H1 (cell line): ENCODE measurements at regions not wholly inside any gene's neighbourhood (a gene's known extent, or its start where the extent isn't known, plus 50 kb on each side); places are given as distances from the start of the nearest gene placed in this dataset.

Experiments
- CTCF ChIA-PET: fragments of 300-600 bp; sonication (Branson Sonifier 250); formaldehyde crosslinking; loops from one replicate; lab custom pipeline; 2021; ENCODE audit not compliant: partially characterized antibody; lab: Charles Lee
- POLR2A ChIA-PET: fragments of 300-600 bp; sonication (Branson Sonifier 250); formaldehyde crosslinking; loops from one replicate; lab custom pipeline; 2021; ENCODE audit warnings: inconsistent platforms; ENCODE audit not compliant: partially characterized antibody; lab: Charles Lee
- DNase-seq, 2 experiments: peaks; one replicate each; pipeline versions ENCODE4 v3.0.0 to v3.0.0-alpha.2; 2010 to 2022; ENCODE audit warnings: low spot score in 2 of 2, low read depth in 1 of 2, mixed read lengths in 1 of 2
- FAIRE-seq: peaks from 2 replicates; lab custom pipeline; 2011; peaks lifted over from hg19 to GRCh38; lab: Jason Lieb, UNC
- H2AFZ ChIP-seq: 2 replicates; pipeline ENCODE4 v1.8.1; 2012; ENCODE audit warnings: low read length, inconsistent platforms
- H2AK5ac ChIP-seq: 2 replicates; pipeline ENCODE4 v1.6.1; 2013; ENCODE audit warnings: low read depth, low read length
- H2BK120ac ChIP-seq: replicated peaks from 2 replicates; pipeline ENCODE3; 2013; ENCODE audit warnings: low read depth, low read length, inconsistent platforms
- H2BK12ac ChIP-seq: 2 replicates; pipeline ENCODE4 v1.6.1; 2013; ENCODE audit warnings: low read depth, low read length
- H2BK15ac ChIP-seq: 2 replicates; pipeline ENCODE4 v1.6.1; 2013; ENCODE audit warnings: low read length
- H2BK20ac ChIP-seq: 2 replicates; pipeline ENCODE4 v1.6.1; 2013; ENCODE audit warnings: low read length
- H2BK5ac ChIP-seq: 2 replicates; pipeline ENCODE4 v1.6.1; 2013; ENCODE audit warnings: low read depth, low read length
- H3K14ac ChIP-seq: 2 replicates; pipeline ENCODE4 v1.6.1; 2013; ENCODE audit warnings: inconsistent platforms; ENCODE audit not compliant: insufficient read length
- H3K18ac ChIP-seq: 2 replicates; pipeline ENCODE4 v1.6.1; 2013; ENCODE audit warnings: low read length; ENCODE audit errors: extremely low read depth
- H3K23ac ChIP-seq: 2 replicates; pipeline ENCODE4 v1.6.1; 2013; ENCODE audit warnings: inconsistent platforms; ENCODE audit not compliant: insufficient read length
- H3K23me2 ChIP-seq: 2 replicates; pipeline ENCODE4 v1.6.1; 2013; ENCODE audit warnings: low read depth, low read length
- H3K27ac ChIP-seq: 2 replicates; pipeline ENCODE4 v1.6.1; 2011; ENCODE audit warnings: low read depth, low read length, inconsistent platforms
- H3K27me3 ChIP-seq, 4 experiments: replicated peaks in 1 of 4; 1 replicate in 1 of 4; 2 replicates in 3 of 4; pipeline versions ENCODE4 v1.6.1 to v1.8.1; 2011 to 2013; ENCODE audit warnings: low read length in 3 of 4, mild to moderate bottlenecking in 3 of 4, inconsistent platforms in 2 of 4, mixed read lengths in 2 of 4, moderate library complexity in 1 of 4; ENCODE audit not compliant: control insufficient read depth in 3 of 4, insufficient read depth in 3 of 4; ENCODE audit errors: extremely low read depth in 1 of 4
- H3K36me3 ChIP-seq, 4 experiments: 2 replicates each; pipeline versions ENCODE4 v1.6.1 to v1.8.1; 2011 to 2013; ENCODE audit warnings: mild to moderate bottlenecking in 4 of 4, low read length in 3 of 4, moderate library complexity in 2 of 4, control low read depth in 1 of 4, inconsistent platforms in 1 of 4; ENCODE audit not compliant: insufficient read depth in 4 of 4, control insufficient read depth in 2 of 4
- H3K4ac ChIP-seq: replicated peaks from 2 replicates; pipeline ENCODE3; 2013; ENCODE audit warnings: low read length, low read depth, mixed read lengths, inconsistent platforms; ENCODE audit not compliant: insufficient read length
- H3K4me1 ChIP-seq, 4 experiments: replicated peaks in 1 of 4; 1 replicate in 1 of 4; 2 replicates in 3 of 4; pipeline versions ENCODE4 v1.6.1 to v1.8.1; 2011 to 2013; ENCODE audit warnings: low read length in 3 of 4, inconsistent platforms in 2 of 4, mixed read lengths in 1 of 4; ENCODE audit not compliant: insufficient read depth in 4 of 4, control insufficient read depth in 3 of 4
- H3K4me2 ChIP-seq, 2 experiments: 2 replicates each; pipeline versions ENCODE4 v1.6.1 to v1.8.1; 2011 to 2013; ENCODE audit warnings: low read depth in 2 of 2, low read length in 2 of 2, control low read depth in 1 of 2, inconsistent platforms in 1 of 2, mild to moderate bottlenecking in 1 of 2; ENCODE audit not compliant: insufficient read depth in 1 of 2
- H3K4me3 ChIP-seq, 4 experiments: fragments of 200-600, 300-600 bp in 1 of 4; sonication (generic), shearing (Covaris generic), sonication (Bioruptor Twin) in 1 of 4; 2 replicates each; pipeline versions ENCODE4 v1.5.1 to v1.8.1; 2011 to 2016; ENCODE audit warnings: low read length in 4 of 4, low read depth in 3 of 4, control low read depth in 2 of 4, inconsistent platforms in 2 of 4, mild to moderate bottlenecking in 2 of 4, mixed read lengths in 1 of 4, moderate library complexity in 1 of 4; ENCODE audit not compliant: insufficient read depth in 2 of 4; ENCODE audit errors: extremely low read depth in 1 of 4
- H3K56ac ChIP-seq: replicated peaks from 2 replicates; pipeline ENCODE3; 2013; ENCODE audit warnings: low read depth, mild to moderate bottlenecking, mixed read lengths, low read length, inconsistent platforms; ENCODE audit not compliant: insufficient read length
- H3K79me1 ChIP-seq: 2 replicates; pipeline ENCODE4 v1.6.1; 2013; ENCODE audit warnings: low read depth, low read length, control low read depth
- H3K79me2 ChIP-seq, 2 experiments: 2 replicates each; pipeline versions ENCODE4 v1.6.1 to v1.8.1; 2012 to 2013; ENCODE audit warnings: low read length in 2 of 2, mild to moderate bottlenecking in 2 of 2, inconsistent platforms in 1 of 2; ENCODE audit not compliant: insufficient read depth in 2 of 2, control insufficient read depth in 1 of 2
- H3K9ac ChIP-seq, 4 experiments: replicated peaks in 1 of 4; 1 replicate in 1 of 4; 2 replicates in 3 of 4; pipeline versions ENCODE4 v1.6.1 to v1.8.1; 2011 to 2013; ENCODE audit warnings: low read depth in 3 of 4, low read length in 3 of 4, control low read depth in 2 of 4, mild to moderate bottlenecking in 2 of 4, moderate library complexity in 2 of 4, inconsistent platforms in 1 of 4; ENCODE audit errors: extremely low read depth in 1 of 4
- H3K9me3 ChIP-seq, 2 experiments: 2 replicates each; pipeline versions ENCODE4 v1.6.1 to v1.8.1; 2012 to 2013; ENCODE audit warnings: mild to moderate bottlenecking in 2 of 2, moderate library complexity in 2 of 2, control low read depth in 1 of 2, inconsistent platforms in 1 of 2, low read depth in 1 of 2, low read length in 1 of 2, mixed read lengths in 1 of 2; ENCODE audit not compliant: insufficient read depth in 2 of 2
- H4K20me1 ChIP-seq, 2 experiments: replicated peaks in 1 of 2; 2 replicates each; pipeline versions ENCODE3 to v1.8.1; 2011 to 2013; ENCODE audit warnings: inconsistent platforms in 2 of 2, low read length in 2 of 2, mild to moderate bottlenecking in 1 of 2; ENCODE audit not compliant: insufficient read depth in 2 of 2, control insufficient read depth in 1 of 2
- H4K5ac ChIP-seq: 2 replicates; pipeline ENCODE4 v1.6.1; 2013; ENCODE audit warnings: low read length, low read depth, mixed read lengths, inconsistent platforms; ENCODE audit not compliant: insufficient read length
- H4K8ac ChIP-seq: 2 replicates; pipeline ENCODE4 v1.8.0; 2013; ENCODE audit warnings: mild to moderate bottlenecking, moderate library complexity, low read length, inconsistent platforms; ENCODE audit not compliant: insufficient read depth; ENCODE audit errors: extremely low read depth
- H4K91ac ChIP-seq: replicated peaks from 2 replicates; pipeline ENCODE3; 2013; ENCODE audit warnings: low read length, mixed read lengths, inconsistent platforms; ENCODE audit not compliant: insufficient read length
- CTBP2 ChIP-seq: IDR thresholded peaks from 2 replicates; pipeline ENCODE4 v1.7.0; 2011; ENCODE audit warnings: borderline replicate concordance, mild to moderate bottlenecking, moderate library complexity, mixed read lengths, low read length; ENCODE audit not compliant: insufficient read depth, insufficient read length
- EP300 ChIP-seq, 2 experiments: IDR thresholded peaks; 1 replicate in 1 of 2; 2 replicates in 1 of 2; pipeline ENCODE4 v1.6.1; 2011 to 2012; ENCODE audit warnings: low read depth in 2 of 2, low read length in 2 of 2, mild to moderate bottlenecking in 2 of 2, borderline replicate concordance in 1 of 2, inconsistent platforms in 1 of 2, moderate library complexity in 1 of 2
- GTF2F1 ChIP-seq: IDR thresholded peaks from 2 replicates; pipeline ENCODE4 v1.6.1; 2012; ENCODE audit warnings: low read depth, low read length, improper control_type of control experiment, borderline replicate concordance
- KDM4A ChIP-seq: IDR thresholded peaks from one replicate; pipeline ENCODE4 v1.7.1; 2012; ENCODE audit warnings: low read depth, mild to moderate bottlenecking, moderate library complexity, low read length, inconsistent platforms; ENCODE audit not compliant: severe bottlenecking
- PHF8 ChIP-seq: fragments of 200-600 bp; sonication (generic); conservative IDR thresholded peaks from 2 replicates; pipeline ENCODE4 v1.7.1; 2012; ENCODE audit warnings: low read depth, mild to moderate bottlenecking, inconsistent platforms, low read length, moderate library complexity
- RAD21 ChIP-seq, 2 experiments: IDR thresholded peaks in 1 of 2; conservative IDR thresholded peaks in 1 of 2; 2 replicates each; pipeline ENCODE4 v1.6.1; 2011; ENCODE audit warnings: low read depth in 2 of 2, low read length in 2 of 2, improper control_type of control experiment in 1 of 2, inconsistent platforms in 1 of 2, mild to moderate bottlenecking in 1 of 2, moderate library complexity in 1 of 2
- SIN3A ChIP-seq, 2 experiments: IDR thresholded peaks in 1 of 2; conservative IDR thresholded peaks in 1 of 2; 2 replicates each; pipeline ENCODE4 v1.6.1; 2011 to 2012; ENCODE audit warnings: low read length in 2 of 2, improper control_type of control experiment in 1 of 2, low read depth in 1 of 2, mild to moderate bottlenecking in 1 of 2
- SUZ12 ChIP-seq: fragments of 200-600 bp; sonication (generic); IDR thresholded peaks from 2 replicates; pipeline ENCODE4 v1.6.1; 2012; ENCODE audit warnings: mild to moderate bottlenecking, inconsistent platforms, low read length, moderate library complexity, mixed read lengths
- YY1 ChIP-seq: IDR thresholded peaks from 2 replicates; pipeline ENCODE4 v1.6.1; 2011; ENCODE audit warnings: low read depth, mild to moderate bottlenecking, low read length
- WGBS, 2 experiments: shearing (Covaris generic) in 1 of 2; methylation state at CpG; one replicate each; pipeline versions ENCODE4 v1.1.6 to v1.1.7; 2013 to 2015; ENCODE audit warnings: low lambda C conversion rate in 2 of 2, mixed read lengths in 2 of 2, inconsistent platforms in 1 of 2, low coverage in 1 of 2, missing lambda C conversion rate in 1 of 2; ENCODE audit not compliant: insufficient replicate concordance in 2 of 2, insufficient coverage in 1 of 2, insufficient read length in 1 of 2; ENCODE audit errors: extremely low coverage in 1 of 2, missing lambda C conversion rate in 1 of 2; 5-methylcytosine and 5-hydroxymethylcytosine counted together

- H4K91ac ChIP-seq: no peak overlapping the region
- H3K79me1 ChIP-seq: no peaks in the 10 kb centered on the region
- H2BK20ac ChIP-seq: no peak overlapping the region
- H3K9me3 ChIP-seq: peaks cover 3 to 5% of the 10 kb centered on the region in 2 experiments; a peak in 3 of 4 replicates
- H2BK120ac ChIP-seq: no peak overlapping the region
- peak in 1 of 2 experiments; percentile 41 for DNase-seq
- H3K23ac ChIP-seq: no peak overlapping the region
- H4K5ac ChIP-seq: no peak overlapping the region
- no peak overlapping the region for H2BK12ac ChIP-seq
- TF ChIP-seq GTF2F1: no peak
- no peak for TF ChIP-seq SUZ12
- TF ChIP-seq YY1: no peak
- no peak for TF ChIP-seq KDM4A
- TF ChIP-seq EP300 (IDR thresholded peaks at IDR 0.05; ENCODE audit: borderline replicate concordance in 1 of 2, low read depth in 2 of 2, low read length in 2 of 2): no peak
- TF ChIP-seq CTBP2: no peak
- TF ChIP-seq RAD21 (IDR thresholded peaks at IDR 0.05 in 1 of 2, conservative IDR thresholded peaks at IDR 0.05 in 1 of 2; ENCODE audit: low read depth in 2 of 2, low read length in 2 of 2): no peak
- TF ChIP-seq SIN3A (conservative IDR thresholded peaks at IDR 0.05 in 1 of 2, IDR thresholded peaks at IDR 0.05 in 1 of 2; ENCODE audit: low read depth in 1 of 2, low read length in 2 of 2): no peak
- no peak for TF ChIP-seq PHF8
- TF ChIP-seq, all 59 proteins: peak for 0
- H3K36me3 ChIP-seq: no peaks in the 10 kb centered on the region
- H3K14ac ChIP-seq: no peak overlapping the region
- peaks cover 2% of the 10 kb centered on the region; the same call in 1 of the 2 replicates for H3K23me2 ChIP-seq
- H3K4me2 ChIP-seq: no peak overlapping the region
- peak overlapping the region; percentile 40; the same call in 1 of the 2 replicates for H2AFZ ChIP-seq
- no peaks in the 10 kb centered on the region for H3K79me2 ChIP-seq
- no peak overlapping the region for H2AK5ac ChIP-seq
- H2BK5ac ChIP-seq: no peak overlapping the region
- no peak for FAIRE-seq
- WGBS, 2 experiments: 94% methylated on average over 24 of the region's 28 CpGs; no CpG with 5 or more reads in 1 of the 2 experiments
- H3K56ac ChIP-seq: no peak overlapping the region
- no peak overlapping the region for H2BK15ac ChIP-seq
- H3K4me1 ChIP-seq: peaks cover 0 to 5% (median 0%) of the 10 kb centered on the region in 4 experiments; a peak in 2 of 7 replicates
- H3K27ac ChIP-seq: no peak overlapping the region
- ChIA-PET POLR2A (no interaction called here), CTCF (interaction anchor here (0.7 to 2.3 kb wide), 4 partner anchors 8 to 122 kb away, joined by 3 to 11 read pairs (median 5); no protein-coding TSS in a partner anchor)
- no peak overlapping the region for H3K4ac ChIP-seq
- no peak overlapping the region for H4K8ac ChIP-seq
- H3K4me3 ChIP-seq: no peak overlapping the region
- H3K27me3 ChIP-seq: no peaks in the 10 kb centered on the region; a peak in 1 of 7 replicates
- H3K18ac ChIP-seq: no peak overlapping the region
- H3K9ac ChIP-seq: no peak overlapping the region
- H4K20me1 ChIP-seq: no peaks in the 10 kb centered on the region
Measured at GRCh38 chr3:127350172-127351050, 62.6 kb upstream of the PRR20G start.
